ENCODE measurements at regions not wholly inside any gene's neighbourhood (a gene's known extent, or its start where the extent isn't known, plus 50 kb on each side); places are given as distances from the start of the nearest gene placed in this dataset.

GRCh38 chr7:52311886-52312285 lies 723.5 kb upstream of the POM121L12 start:
- intact Hi-C loops (cut with DNase I): no loop called here
- no peaks in the 10 kb centered on the region for H3K27me3 ChIP-seq
- ATAC-seq: no peak
- no peaks in the 10 kb centered on the region for H3K4me1 ChIP-seq
- TF ChIP-seq, protein P1, sequence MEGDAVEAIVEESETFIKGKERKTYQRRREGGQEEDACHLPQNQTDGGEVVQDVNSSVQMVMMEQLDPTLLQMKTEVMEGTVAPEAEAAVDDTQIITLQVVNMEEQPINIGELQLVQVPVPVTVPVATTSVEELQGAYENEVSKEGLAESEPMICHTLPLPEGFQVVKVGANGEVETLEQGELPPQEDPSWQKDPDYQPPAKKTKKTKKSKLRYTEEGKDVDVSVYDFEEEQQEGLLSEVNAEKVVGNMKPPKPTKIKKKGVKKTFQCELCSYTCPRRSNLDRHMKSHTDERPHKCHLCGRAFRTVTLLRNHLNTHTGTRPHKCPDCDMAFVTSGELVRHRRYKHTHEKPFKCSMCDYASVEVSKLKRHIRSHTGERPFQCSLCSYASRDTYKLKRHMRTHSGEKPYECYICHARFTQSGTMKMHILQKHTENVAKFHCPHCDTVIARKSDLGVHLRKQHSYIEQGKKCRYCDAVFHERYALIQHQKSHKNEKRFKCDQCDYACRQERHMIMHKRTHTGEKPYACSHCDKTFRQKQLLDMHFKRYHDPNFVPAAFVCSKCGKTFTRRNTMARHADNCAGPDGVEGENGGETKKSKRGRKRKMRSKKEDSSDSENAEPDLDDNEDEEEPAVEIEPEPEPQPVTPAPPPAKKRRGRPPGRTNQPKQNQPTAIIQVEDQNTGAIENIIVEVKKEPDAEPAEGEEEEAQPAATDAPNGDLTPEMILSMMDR (IDR thresholded peaks at IDR 0.05): no peak
- H3K27ac ChIP-seq: no peak overlapping the region
- H3K9me3 ChIP-seq: no peaks in the 10 kb centered on the region
- no peak for DNase-seq
- H3K36me3 ChIP-seq: no peaks in the 10 kb centered on the region
- H3K4me3 ChIP-seq: no peak overlapping the region

- intact Hi-C loops (cut with DNase I): no loop called here
- ATAC-seq: no peak
- Histone ChIP-seq H3K4me1 (no peaks in the 10 kb centered on the region), H3K27me3 (no peaks in the 10 kb centered on the region), H3K27ac (no peak overlapping the region), H3K4me3 (no peak overlapping the region), H3K9me3 (no peaks in the 10 kb centered on the region), H3K36me3 (no peaks in the 10 kb centered on the region)
- TF ChIP-seq, protein P1 (IDR thresholded peaks at IDR 0.05): no peak
- no peak for DNase-seq
Observed at GRCh38 chr7:52309631-52310030, 725.8 kb upstream of the POM121L12 start.

DNA sequence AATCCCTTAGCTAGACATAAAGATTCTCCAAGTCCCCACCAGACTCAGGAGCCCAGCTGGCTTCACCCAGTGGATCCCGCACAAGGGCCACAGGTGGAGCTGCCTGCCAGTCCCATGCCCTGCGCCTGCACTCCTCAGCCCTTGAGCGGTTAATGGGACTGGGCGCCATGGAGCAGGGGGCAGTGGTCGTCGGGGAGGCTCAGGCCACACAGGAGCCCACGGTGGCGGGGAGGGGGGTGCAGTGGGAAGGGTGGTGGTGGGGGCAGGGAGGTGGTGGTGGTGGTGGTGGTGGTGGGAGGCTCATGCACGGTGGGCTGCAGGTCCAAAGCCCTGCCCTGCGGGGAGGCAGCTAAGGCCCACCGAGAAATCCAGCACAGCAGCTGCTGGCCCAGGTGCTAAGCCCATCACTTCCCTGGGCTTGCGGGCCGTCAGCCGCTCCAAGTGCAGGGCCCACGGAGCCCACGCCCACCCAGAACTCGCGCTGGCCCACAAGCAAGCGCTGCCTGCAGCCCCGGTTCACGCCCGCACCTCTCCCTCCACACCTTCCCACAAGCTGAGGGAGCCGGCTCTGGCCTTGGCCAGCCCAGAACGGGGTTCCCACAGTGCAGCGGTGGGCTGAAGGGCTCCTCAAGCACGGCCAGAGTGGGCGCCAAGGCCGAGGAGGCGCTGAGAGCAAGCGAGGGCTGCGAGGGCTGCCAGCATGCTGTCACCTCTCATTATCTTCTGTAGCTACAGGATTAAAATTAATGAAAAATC lies 732.5 kb upstream of the POM121L12 start:
- Histone ChIP-seq H3K4me1 (no peaks in the 10 kb centered on the region), H3K27me3 (no peaks in the 10 kb centered on the region), H3K36me3 (no peaks in the 10 kb centered on the region), H3K9me3 (no peaks in the 10 kb centered on the region), H3K27ac (no peak overlapping the region), H3K4me3 (no peak overlapping the region)
- TF ChIP-seq, protein P1 (IDR thresholded peaks at IDR 0.05): no peak
- ATAC-seq: no peak
- intact Hi-C loops (cut with DNase I): no loop called here
- DNase-seq: no peak

GRCh38 chr7:52297128-52297527 lies 738.3 kb upstream of the POM121L12 start:
- Histone ChIP-seq H3K27ac (no peak overlapping the region), H3K9me3 (no peaks in the 10 kb centered on the region), H3K27me3 (no peaks in the 10 kb centered on the region), H3K4me3 (no peak overlapping the region), H3K4me1 (no peaks in the 10 kb centered on the region), H3K36me3 (no peaks in the 10 kb centered on the region)
- intact Hi-C loops (cut with DNase I): no loop called here
- no peak for ATAC-seq
- no peak for DNase-seq
- TF ChIP-seq, protein P1 (IDR thresholded peaks at IDR 0.05): no peak

DNA sequence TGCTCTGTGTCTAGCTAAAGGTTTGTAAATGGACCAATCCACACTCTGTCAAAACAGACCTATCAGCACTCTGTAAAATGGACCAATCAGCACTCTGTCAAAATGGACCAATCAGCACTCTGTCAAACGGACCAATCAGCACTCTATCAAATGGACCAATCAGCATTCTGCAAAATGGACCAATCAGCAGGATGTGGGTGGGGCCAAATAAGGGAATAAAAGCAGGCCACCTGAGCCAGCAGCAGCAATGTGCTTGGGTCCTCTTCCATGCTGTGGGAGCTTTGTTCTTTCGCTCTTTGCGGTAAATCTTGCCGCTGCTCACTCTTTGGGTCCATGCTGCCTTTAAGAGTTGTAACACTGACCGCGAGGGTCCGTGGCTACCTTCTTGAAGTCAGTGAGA lies 740.5 kb upstream of the POM121L12 start:
- ATAC-seq: no peak
- Histone ChIP-seq H3K9me3 (no peaks in the 10 kb centered on the region), H3K4me3 (no peak overlapping the region), H3K4me1 (no peaks in the 10 kb centered on the region), H3K36me3 (no peaks in the 10 kb centered on the region), H3K27ac (no peak overlapping the region), H3K27me3 (no peaks in the 10 kb centered on the region)
- TF ChIP-seq, protein P1 (IDR thresholded peaks at IDR 0.05): no peak
- no peak for DNase-seq
- intact Hi-C loops (cut with DNase I): no loop called here

DNA sequence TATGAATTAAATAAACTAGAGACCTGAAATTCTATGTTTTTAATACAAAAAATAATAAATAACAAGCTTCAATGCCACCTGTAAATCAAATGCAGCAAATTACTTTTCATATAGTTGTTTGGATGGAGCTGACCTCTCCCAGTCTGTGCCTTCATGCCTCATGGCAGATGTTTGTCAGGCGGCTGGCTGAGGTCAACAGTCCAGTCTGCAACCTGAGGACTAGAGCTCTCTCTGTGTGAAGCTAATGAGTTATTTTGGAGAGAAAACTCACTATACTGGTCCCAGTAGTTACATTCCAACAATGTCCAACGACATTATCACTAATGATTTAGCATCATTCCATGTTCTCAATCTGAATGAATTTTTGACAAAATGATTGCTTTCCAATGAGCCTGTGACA lies 746.2 kb upstream of the POM121L12 start:
- no peak for ATAC-seq
- TF ChIP-seq, protein P1 (IDR thresholded peaks at IDR 0.05): no peak
- no peak overlapping the region for H3K27ac ChIP-seq
- H3K4me3 ChIP-seq: no peak overlapping the region
- intact Hi-C loops (cut with DNase I): no loop called here
- H3K36me3 ChIP-seq: no peaks in the 10 kb centered on the region
- H3K4me1 ChIP-seq: no peaks in the 10 kb centered on the region
- no peaks in the 10 kb centered on the region for H3K9me3 ChIP-seq
- H3K27me3 ChIP-seq: no peaks in the 10 kb centered on the region
- no peak for DNase-seq
